ENCODE measurements at regions not wholly inside any gene's neighbourhood (a gene's known extent, or its start where the extent isn't known, plus 50 kb on each side); places are given as distances from the start of the nearest gene placed in this dataset.

GRCh38 chr2:193988784-193989183 lies 1668.2 kb upstream of the SLC39A10 start:
- ATAC-seq (no peak), DNase-seq (no peak)
- Mint-ChIP-seq H3K4me1 (no peaks in the 10 kb centered on the region), H3K27ac (no peak overlapping the region), H3K27me3 (no peaks in the 10 kb centered on the region), H3K36me3 (ENCODE audit: low read depth) (no peaks in the 10 kb centered on the region), H3K4me3 (no peak overlapping the region)
- H3K9me3 ChIP-seq (ENCODE audit: control insufficient read depth, low read length, poor library complexity, severe bottlenecking): no peaks in the 10 kb centered on the region

GRCh38 chr2:193985272-193985671 lies 1671.8 kb upstream of the SLC39A10 start:
- no peaks in the 10 kb centered on the region for H3K36me3 Mint-ChIP-seq (ENCODE audit: low read depth)
- H3K4me1 Mint-ChIP-seq: no peaks in the 10 kb centered on the region
- no peak overlapping the region for H3K27ac Mint-ChIP-seq
- no peaks in the 10 kb centered on the region for H3K27me3 Mint-ChIP-seq
- H3K4me3 Mint-ChIP-seq: no peak overlapping the region
- no peak for DNase-seq
- H3K9me3 ChIP-seq (ENCODE audit: control insufficient read depth, low read length, poor library complexity, severe bottlenecking): no peaks in the 10 kb centered on the region
- ATAC-seq: no peak

DNA sequence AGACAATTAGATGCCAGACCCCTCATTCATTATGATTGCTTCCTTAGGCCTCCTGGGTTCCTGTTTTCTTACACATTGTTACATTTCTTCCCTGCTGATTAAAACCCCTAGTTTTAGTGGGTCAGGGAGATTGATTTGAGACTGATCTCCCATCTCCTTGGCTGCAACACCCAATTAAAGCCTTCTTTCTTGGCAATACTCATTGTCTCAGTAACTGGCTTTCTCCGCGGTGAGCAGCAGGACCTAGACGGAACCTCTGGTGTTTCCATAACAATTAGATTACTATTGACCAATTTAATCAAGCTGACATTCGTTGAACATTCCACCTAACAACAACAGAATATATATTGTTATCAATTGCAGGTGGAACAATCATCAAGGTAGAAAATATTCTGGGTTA lies 1676.4 kb upstream of the SLC39A10 start:
- H3K27me3 Mint-ChIP-seq: no peaks in the 10 kb centered on the region
- no peak for ATAC-seq
- no peaks in the 10 kb centered on the region for H3K4me1 Mint-ChIP-seq

GRCh38 chr2:193973781-193974180 lies 1683.2 kb upstream of the SLC39A10 start:
- no peak for ATAC-seq
- no peak overlapping the region for H3K27ac Mint-ChIP-seq
- no peaks in the 10 kb centered on the region for H3K27me3 Mint-ChIP-seq
- H3K9me3 ChIP-seq (ENCODE audit: control insufficient read depth, low read length, poor library complexity, severe bottlenecking): no peaks in the 10 kb centered on the region
- H3K4me3 Mint-ChIP-seq: no peak overlapping the region
- H3K36me3 Mint-ChIP-seq (ENCODE audit: low read depth): no peaks in the 10 kb centered on the region
- DNase-seq: no peak
- H3K4me1 Mint-ChIP-seq: no peaks in the 10 kb centered on the region

More for the DNA sequence above, 1676.4 kb upstream of the SLC39A10 start:
- no peaks in the 10 kb centered on the region for H3K36me3 Mint-ChIP-seq (ENCODE audit: low read depth)
- no peak overlapping the region for H3K4me3 Mint-ChIP-seq
- DNase-seq: no peak
- H3K27ac Mint-ChIP-seq: no peak overlapping the region
- H3K9me3 ChIP-seq (ENCODE audit: control insufficient read depth, low read length, poor library complexity, severe bottlenecking): no peaks in the 10 kb centered on the region

DNA sequence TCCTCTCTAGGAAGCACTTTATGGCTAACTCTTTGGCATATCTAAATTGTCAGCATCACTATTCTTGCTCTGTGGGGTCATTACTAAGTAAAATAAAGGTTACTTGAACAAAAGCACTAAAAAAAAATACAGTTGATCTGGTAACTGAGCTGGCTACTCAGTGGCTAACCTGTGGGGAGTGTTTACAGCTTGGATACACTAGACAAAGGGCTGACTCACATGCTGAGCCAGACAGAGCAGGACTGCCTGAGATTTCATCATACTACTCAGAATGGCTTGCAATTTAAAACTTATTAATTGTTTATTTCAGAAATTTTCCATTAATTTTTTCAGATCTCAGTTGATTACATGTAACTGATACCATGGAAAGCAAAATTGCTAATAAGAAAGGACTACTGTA lies 1690.4 kb upstream of the SLC39A10 start:
- Mint-ChIP-seq H3K27me3 (no peaks in the 10 kb centered on the region), H3K4me3 (no peak overlapping the region), H3K4me1 (no peaks in the 10 kb centered on the region), H3K36me3 (ENCODE audit: low read depth) (no peaks in the 10 kb centered on the region), H3K27ac (no peak overlapping the region)
- DNase-seq (no peak), ATAC-seq (no peak)
- no peaks in the 10 kb centered on the region for H3K9me3 ChIP-seq (ENCODE audit: control insufficient read depth, low read length, poor library complexity, severe bottlenecking)

GRCh38 chr2:193965263-193965662 lies 1691.8 kb upstream of the SLC39A10 start:
- DNase-seq (no peak), ATAC-seq (no peak)
- H3K4me1 Mint-ChIP-seq: no peaks in the 10 kb centered on the region
- no peak overlapping the region for H3K4me3 Mint-ChIP-seq
- no peak overlapping the region for H3K27ac Mint-ChIP-seq
- H3K9me3 ChIP-seq (ENCODE audit: control insufficient read depth, low read length, poor library complexity, severe bottlenecking): no peaks in the 10 kb centered on the region
- no peaks in the 10 kb centered on the region for H3K36me3 Mint-ChIP-seq (ENCODE audit: low read depth)
- no peaks in the 10 kb centered on the region for H3K27me3 Mint-ChIP-seq

DNA sequence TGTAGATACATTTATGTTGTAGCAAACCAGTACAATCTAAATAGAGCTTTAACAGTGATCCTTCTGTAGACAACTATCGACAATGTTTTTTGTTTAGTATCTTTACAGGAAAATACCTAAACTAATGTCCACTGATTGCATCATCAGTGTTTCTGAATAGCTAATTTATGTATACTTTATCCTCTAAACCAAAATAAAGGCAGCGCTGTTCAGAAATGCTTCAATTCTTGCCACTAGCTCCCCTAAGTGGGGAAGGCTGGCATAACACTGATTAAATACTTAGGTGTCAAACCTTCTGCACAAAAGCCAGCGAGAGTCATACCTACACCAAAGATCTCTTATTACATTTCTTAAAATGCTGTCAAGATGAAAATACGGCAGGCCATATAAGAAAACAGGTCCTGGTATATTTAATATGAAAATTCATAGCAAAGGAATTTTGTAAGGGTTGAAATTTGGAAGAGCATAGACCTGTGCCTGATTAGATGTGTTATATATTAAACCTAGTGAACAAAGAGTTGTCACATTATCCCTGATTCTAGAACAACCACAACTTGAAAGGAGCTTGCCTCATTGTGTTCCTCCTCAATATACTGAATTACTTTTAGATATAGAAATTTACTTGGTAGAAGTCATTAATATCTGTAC lies 1693.4 kb upstream of the SLC39A10 start:
- no peak overlapping the region for H3K4me3 Mint-ChIP-seq
- no peaks in the 10 kb centered on the region for H3K9me3 ChIP-seq (ENCODE audit: control insufficient read depth, low read length, poor library complexity, severe bottlenecking)
- DNase-seq (no peak), ATAC-seq (no peak)
- H3K27me3 Mint-ChIP-seq: no peaks in the 10 kb centered on the region
- H3K27ac Mint-ChIP-seq: no peak overlapping the region
- no peaks in the 10 kb centered on the region for H3K36me3 Mint-ChIP-seq (ENCODE audit: low read depth)
- no peaks in the 10 kb centered on the region for H3K4me1 Mint-ChIP-seq

DNA sequence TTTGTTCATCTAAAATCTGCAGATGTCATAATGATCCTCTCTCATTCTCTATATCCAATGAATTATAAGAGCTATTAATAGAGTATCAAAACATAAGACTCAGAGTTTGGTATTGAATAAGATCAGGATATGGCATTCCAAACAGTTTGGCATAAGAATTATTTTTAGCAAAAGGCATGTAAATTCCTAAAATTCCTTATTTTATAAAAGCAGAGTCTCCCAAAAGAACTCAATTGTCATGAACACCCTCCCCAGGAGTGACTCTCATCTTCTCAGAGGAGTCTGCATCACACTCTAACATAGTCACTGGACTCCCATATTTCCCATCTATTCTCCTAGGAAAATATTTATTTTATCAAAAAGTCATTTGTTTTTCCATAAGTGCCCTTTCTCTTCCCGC lies 1710.2 kb upstream of the SLC39A10 start:
- no peak overlapping the region for H3K27ac Mint-ChIP-seq
- no peak overlapping the region for H3K4me3 Mint-ChIP-seq
- no peaks in the 10 kb centered on the region for H3K36me3 Mint-ChIP-seq (ENCODE audit: low read depth)
- ATAC-seq (no peak), DNase-seq (no peak)
- H3K27me3 Mint-ChIP-seq: no peaks in the 10 kb centered on the region
- no peaks in the 10 kb centered on the region for H3K4me1 Mint-ChIP-seq
- no peaks in the 10 kb centered on the region for H3K9me3 ChIP-seq (ENCODE audit: control insufficient read depth, low read length, poor library complexity, severe bottlenecking)

GRCh38 chr2:193943406-193943960 lies 1713.5 kb upstream of the SLC39A10 start:
- no peaks in the 10 kb centered on the region for H3K4me1 Mint-ChIP-seq
- H3K27ac Mint-ChIP-seq: no peak overlapping the region
- H3K36me3 Mint-ChIP-seq (ENCODE audit: low read depth): no peaks in the 10 kb centered on the region
- H3K4me3 Mint-ChIP-seq: no peak overlapping the region
- H3K27me3 Mint-ChIP-seq: no peaks in the 10 kb centered on the region
- no peak for ATAC-seq
- no peaks in the 10 kb centered on the region for H3K9me3 ChIP-seq (ENCODE audit: control insufficient read depth, low read length, poor library complexity, severe bottlenecking)
- no peak for DNase-seq

GRCh38 chr2:193935114-193935513 lies 1721.9 kb upstream of the SLC39A10 start:
- DNase-seq (no peak), ATAC-seq (no peak)
- Mint-ChIP-seq H3K27ac (no peak overlapping the region), H3K4me3 (no peak overlapping the region), H3K27me3 (no peaks in the 10 kb centered on the region), H3K36me3 (ENCODE audit: low read depth) (no peaks in the 10 kb centered on the region), H3K4me1 (no peaks in the 10 kb centered on the region)
- no peaks in the 10 kb centered on the region for H3K9me3 ChIP-seq (ENCODE audit: control insufficient read depth, low read length, poor library complexity, severe bottlenecking)

GRCh38 chr2:193929131-193929530 lies 1727.9 kb upstream of the SLC39A10 start:
- H3K27me3 Mint-ChIP-seq: no peaks in the 10 kb centered on the region
- no peaks in the 10 kb centered on the region for H3K4me1 Mint-ChIP-seq
- ATAC-seq (no peak), DNase-seq (no peak)
- no peak overlapping the region for H3K4me3 Mint-ChIP-seq
- no peak overlapping the region for H3K27ac Mint-ChIP-seq
- H3K36me3 Mint-ChIP-seq (ENCODE audit: low read depth): no peaks in the 10 kb centered on the region
- H3K9me3 ChIP-seq (ENCODE audit: control insufficient read depth, low read length, poor library complexity, severe bottlenecking): no peaks in the 10 kb centered on the region

DNA sequence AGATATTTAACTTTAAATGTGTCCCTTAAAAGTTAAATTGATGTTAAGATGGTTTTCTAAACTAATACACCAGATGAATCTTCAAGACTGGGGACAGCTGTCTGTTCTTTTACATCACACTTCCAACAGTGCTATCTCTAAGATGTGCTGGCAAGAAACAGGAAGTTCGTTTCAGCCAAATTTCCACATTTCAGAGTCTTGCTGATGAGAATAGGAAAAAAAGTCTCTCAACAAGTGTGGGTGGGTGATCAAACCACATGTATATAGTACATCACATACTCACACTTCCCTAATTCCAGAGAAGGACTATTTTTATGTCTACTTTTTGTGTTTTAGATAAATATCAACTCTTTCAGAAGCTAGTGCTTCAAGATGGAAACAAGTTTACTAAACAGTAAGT lies 1712.8 kb upstream of the TMEFF2 start:
- DNase-seq (no peak), ATAC-seq (no peak)
- Mint-ChIP-seq H3K27me3 (no peaks in the 10 kb centered on the region), H3K36me3 (ENCODE audit: low read depth) (no peaks in the 10 kb centered on the region), H3K4me3 (no peak overlapping the region), H3K4me1 (no peaks in the 10 kb centered on the region), H3K27ac (no peak overlapping the region)
- no peaks in the 10 kb centered on the region for H3K9me3 ChIP-seq (ENCODE audit: control insufficient read depth, low read length, poor library complexity, severe bottlenecking)

GRCh38 chr2:193900292-193900691 lies 1705.6 kb upstream of the TMEFF2 start:
- DNase-seq: no peak

DNA sequence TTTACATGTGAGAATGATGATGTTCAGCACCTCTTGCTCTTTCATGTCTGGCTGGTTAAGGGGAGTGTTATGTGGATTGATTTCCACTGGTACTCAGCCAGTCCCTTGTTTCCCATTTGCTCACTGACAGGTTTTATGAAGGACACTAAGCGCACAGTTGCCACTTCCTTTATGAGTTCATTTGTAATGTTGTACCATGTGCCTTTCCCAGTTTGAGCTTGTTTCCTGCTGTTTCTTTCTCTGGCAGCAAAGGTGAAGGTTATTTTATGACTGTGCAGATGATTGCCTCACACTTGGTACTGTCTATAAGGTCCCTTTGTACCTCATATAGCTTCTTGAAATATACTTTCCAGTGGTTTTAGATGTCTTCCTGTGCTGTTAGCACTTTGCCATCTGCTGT lies 1700.5 kb upstream of the TMEFF2 start:
- H3K4me3 Mint-ChIP-seq: no peak overlapping the region
- H3K27me3 Mint-ChIP-seq: no peaks in the 10 kb centered on the region
- ATAC-seq: no peak

More at GRCh38 chr2:193900292-193900691, 1705.6 kb upstream of the TMEFF2 start:
- no peaks in the 10 kb centered on the region for H3K9me3 ChIP-seq (ENCODE audit: control insufficient read depth, low read length, poor library complexity, severe bottlenecking)
- Mint-ChIP-seq H3K36me3 (ENCODE audit: low read depth) (no peaks in the 10 kb centered on the region), H3K4me1 (no peaks in the 10 kb centered on the region), H3K27me3 (no peaks in the 10 kb centered on the region), H3K4me3 (no peak overlapping the region), H3K27ac (no peak overlapping the region)
- ATAC-seq: no peak

More for the DNA sequence above, 1700.5 kb upstream of the TMEFF2 start:
- H3K27ac Mint-ChIP-seq: no peak overlapping the region
- no peaks in the 10 kb centered on the region for H3K4me1 Mint-ChIP-seq
- DNase-seq: no peak
- no peaks in the 10 kb centered on the region for H3K9me3 ChIP-seq (ENCODE audit: control insufficient read depth, low read length, poor library complexity, severe bottlenecking)
- H3K36me3 Mint-ChIP-seq (ENCODE audit: low read depth): no peaks in the 10 kb centered on the region
